Activated naive CD4-positive, alpha-beta T cell treated with anti-CD3 and anti-CD28 coated beads, Interleukin-2, amount 50 U/mL, for 16 hours (primary cell): ENCODE measurements at regions not wholly inside any gene's neighbourhood (a gene's known extent, or its start where the extent isn't known, plus 50 kb on each side); places are given as distances from the start of the nearest gene placed in this dataset.
"Not testable (repeated sequence)": the region's sequence is repeated elsewhere in the genome, so short reads cannot be mapped to it uniquely, and the experiment has no call there.

ENCODE experiments used
- DNase-seq: peaks from one replicate; pipeline ENCODE4 v3.0.0-alpha.2; 2020

- no peak for DNase-seq
Measured at GRCh38 chr17:63295288-63295687, 150.8 kb downstream of the CYB561 start.

DNA sequence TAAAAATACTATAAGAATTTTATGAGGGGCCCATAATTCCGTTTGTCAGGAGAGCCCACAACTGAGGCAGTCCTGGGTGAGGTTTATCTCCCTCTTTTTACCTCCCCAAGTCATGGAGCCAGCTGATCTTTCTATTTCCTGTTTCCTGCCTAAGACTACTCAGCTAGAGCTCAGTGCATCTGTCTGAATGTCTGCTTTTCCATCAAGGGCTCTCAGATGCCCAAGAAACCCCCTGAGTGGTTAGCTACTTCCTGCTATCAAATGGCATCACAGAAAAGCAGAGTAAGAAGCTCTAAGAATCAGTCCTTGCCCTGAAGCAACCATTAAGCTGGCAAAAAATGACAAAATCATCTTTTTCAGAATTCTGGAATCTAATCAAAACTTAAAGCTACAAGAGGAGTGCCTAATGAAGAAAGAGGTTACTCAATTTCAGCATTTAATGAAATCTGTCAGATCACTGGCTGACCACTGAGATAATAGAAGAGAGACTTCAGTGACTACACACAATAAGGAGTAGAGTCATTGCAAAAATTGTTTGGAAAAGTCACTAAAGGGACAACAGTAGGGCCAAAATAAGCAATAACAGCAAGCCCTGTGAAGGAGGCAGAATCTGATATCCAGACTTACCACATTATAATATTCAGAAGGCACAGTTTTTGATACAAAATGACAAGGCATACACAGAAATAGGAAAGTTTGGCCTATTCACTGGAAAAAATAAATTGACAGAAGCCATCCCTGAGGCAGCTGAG lies 150.1 kb downstream of the CYB561 start:
- DNase-seq, result no peak

DNA sequence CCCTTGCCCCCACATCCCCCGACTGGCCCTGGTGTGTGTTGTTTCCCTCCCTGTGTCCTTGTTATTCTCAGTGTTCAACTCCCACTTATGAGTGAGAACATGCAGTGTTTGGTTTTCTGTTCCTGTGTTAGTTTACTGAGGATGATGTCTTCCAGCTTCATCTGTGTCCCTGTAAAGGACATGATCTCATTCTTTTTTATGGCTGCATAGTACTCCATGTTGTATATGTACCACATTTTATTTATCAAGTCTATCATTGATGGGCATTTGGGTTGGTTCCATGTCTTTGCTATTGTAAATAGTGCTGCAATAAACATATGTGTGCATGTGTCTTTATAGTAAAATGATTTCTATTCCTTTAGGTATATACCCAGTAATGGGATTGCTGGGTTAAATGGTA lies 147.2 kb downstream of the CYB561 start:
- not testable (repeated sequence) for DNase-seq

DNA sequence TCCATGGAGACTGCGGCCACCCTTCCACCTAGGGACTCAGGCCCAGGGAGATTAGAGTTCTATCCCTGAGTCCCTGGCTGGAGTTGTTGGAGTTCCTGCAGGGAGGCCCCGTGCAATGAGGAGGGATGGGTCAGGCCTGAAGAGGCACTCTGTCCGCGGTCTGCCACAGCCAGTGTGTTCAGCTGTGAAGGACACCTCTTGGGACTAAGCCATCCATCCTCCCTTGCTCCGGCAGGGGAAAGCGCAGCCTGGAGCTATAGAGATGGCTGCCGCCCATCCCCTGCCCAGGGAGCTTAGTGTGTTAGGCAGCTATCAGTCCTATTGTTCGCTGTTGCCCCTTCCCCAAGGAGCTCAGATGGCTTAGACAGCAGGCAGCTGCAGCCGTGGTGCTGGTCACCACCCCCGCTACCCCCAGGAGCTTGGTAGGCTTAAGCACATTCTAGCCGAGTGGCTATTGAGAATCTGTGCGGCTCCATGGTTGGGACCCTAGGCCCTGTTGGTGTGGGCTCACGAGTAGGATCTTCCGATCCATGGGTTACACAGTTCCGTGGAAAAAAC lies 141.3 kb downstream of the CYB561 start:
- no peak for DNase-seq

DNA sequence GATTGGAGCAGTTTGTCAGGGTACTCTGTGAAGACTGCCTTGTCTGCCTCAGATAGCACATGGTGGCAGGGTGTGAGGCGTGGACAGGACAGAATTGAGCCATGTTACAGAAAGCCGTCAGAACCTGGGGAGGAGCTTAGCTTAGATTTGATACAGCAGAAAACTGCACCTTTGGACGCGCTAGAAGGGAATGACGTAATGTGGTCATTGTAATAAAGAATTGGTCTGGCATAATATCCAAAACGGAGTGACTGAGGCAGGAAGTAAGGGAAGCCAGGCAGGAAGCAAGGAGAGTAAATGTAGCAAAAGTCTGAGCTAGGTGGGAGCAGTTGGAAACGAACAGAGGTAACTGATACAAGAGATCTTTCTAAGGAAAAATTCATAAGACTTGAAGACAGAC lies 140.2 kb downstream of the CYB561 start:
- no peak for DNase-seq

- no peak for DNase-seq
Measured at GRCh38 chr17:63306855-63307254, 139.3 kb downstream of the CYB561 start.

DNA sequence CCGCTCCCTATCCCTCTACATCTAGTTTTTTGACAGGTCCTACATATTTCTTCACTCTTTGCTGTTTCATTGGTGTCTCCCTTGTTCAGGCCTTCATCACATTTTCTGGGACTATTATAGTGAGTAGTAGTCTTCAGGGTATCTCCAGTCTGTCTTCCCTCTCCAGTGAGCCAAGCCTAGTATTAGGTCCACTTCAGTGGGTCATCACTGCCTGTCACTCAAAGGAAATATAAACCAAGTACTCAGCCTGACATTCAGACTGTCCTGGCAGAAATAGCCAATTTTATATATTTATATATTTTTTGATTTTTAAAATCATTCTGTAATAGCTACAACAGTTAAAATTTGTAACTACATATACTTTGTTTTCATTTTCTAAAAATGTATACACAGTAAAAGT lies 137.8 kb downstream of the CYB561 start:
- no peak for DNase-seq

DNA sequence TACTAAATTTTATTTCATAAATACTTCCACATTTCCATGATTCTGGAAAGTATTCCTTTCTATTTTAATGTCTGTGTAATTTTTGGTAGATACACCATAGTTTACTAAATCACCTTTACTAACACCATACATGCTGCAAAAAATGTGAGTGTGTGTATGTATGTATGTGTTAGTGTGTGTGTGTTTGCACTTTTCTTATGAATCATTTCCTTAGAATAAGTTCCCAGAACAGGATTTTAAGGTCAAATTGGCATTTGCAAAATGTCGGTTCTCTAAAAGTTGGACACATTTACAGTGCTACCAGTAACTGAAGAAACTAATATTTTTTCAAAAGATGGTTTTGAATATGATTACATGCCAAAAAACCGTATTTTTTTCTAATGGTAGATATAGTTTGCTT lies 137.1 kb downstream of the CYB561 start:
- no peak for DNase-seq

- no peak for DNase-seq
Measured at GRCh38 chr17:63311416-63311937, 134.6 kb downstream of the CYB561 start.

GRCh38 chr17:63314761-63315160 lies 131.3 kb downstream of the CYB561 start:
- DNase-seq, result no peak

GRCh38 chr17:63316100-63316499 lies 130.0 kb downstream of the CYB561 start:
- no peak for DNase-seq

DNA sequence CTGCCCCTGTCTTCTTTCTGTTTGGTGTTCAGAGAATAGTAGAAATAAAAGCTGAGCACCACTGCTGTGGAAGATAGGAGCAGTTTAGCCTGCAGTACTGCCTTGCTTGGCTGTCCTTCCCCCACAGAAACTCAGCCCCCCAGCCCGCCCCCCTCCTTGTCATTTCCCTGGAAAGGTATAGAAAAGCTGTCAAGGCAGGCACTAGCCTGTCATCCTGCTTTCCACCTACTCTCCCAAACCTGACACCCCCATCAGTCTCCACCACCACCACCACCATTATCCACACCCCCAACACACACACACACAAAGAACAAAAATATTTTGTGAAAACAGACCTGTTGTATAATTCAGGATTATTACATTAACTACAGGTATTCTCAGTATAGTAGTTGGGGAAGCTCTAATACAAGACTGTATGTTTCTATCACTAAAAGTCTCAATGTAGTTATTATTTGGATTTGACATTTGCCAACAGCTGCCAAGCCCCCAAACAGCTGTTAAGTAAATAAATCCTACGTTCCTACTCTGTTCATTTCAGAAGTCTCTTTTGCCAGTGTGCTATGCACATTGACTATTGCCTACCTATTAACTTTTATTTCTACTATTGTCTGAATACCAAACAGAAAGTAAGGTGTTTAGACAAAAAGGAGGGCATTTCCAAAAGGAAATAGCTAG lies 128.8 kb downstream of the CYB561 start:
- no peak for DNase-seq

GRCh38 chr17:63325808-63326207 lies 120.3 kb downstream of the CYB561 start:
- no peak for DNase-seq

- no peak for DNase-seq
Measured at GRCh38 chr17:63329876-63330275, 116.2 kb downstream of the CYB561 start.

DNA sequence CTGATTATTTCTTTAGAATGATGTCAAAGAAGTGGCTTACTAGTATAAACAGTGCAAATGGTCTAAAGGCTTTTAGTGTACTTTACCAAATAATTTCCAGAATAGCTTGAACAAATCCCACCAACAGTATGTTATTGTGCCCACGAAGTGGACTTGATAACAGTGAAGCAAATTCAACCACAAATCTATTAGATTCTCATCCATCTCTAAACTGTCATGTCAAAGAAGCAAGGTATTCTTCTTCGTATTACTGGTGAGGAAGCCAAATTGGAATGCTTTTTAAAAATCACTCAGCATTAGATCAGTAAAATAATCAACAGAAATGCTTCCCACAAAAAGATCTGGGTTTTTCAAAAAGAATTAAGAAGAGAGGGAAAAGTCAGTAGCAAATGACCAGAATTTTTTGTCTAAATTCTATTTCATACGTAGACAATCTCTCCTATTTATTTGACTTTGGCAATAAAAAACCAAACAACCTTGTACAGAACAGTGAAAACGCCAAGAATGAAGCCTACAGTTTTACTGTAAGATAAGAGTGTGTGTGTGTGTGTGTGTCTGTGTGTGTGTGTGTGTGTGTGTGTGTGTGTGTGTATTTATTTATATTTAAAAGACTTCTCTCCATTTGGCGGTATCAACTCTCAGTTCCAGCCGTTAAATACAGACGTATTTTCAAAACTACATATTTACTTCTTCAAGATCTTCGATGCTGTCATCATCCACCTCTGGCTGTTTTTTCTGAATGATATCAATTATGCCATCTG lies 114.6 kb downstream of the CYB561 start:
- DNase-seq, result no peak

- DNase-seq, result no peak
Measured at GRCh38 chr17:63332286-63332685, 113.8 kb downstream of the CYB561 start.

GRCh38 chr17:63333869-63334268 lies 112.2 kb downstream of the CYB561 start:
- no peak for DNase-seq

GRCh38 chr17:63335831-63336230 lies 110.3 kb downstream of the CYB561 start:
- DNase-seq, result no peak

DNA sequence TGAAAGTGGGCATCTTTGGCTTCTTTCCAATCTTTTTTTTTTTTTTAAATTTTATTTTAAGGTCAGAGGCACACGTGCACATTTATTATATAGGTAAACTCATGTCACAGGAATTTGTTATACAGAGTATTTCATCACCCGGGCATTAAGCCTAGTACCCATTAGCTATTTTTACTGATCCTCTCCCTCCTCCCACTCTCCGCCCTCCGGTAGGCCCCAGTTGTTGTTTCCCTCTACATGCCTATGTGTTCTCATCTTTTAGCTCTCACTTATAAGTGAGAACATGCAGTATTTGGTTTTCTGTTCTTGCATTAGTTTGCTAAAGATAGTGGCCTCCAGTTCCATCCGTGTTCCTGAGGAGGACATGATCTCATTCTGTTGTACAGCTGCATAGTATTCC lies 108.5 kb downstream of the CYB561 start:
- no peak for DNase-seq

DNA sequence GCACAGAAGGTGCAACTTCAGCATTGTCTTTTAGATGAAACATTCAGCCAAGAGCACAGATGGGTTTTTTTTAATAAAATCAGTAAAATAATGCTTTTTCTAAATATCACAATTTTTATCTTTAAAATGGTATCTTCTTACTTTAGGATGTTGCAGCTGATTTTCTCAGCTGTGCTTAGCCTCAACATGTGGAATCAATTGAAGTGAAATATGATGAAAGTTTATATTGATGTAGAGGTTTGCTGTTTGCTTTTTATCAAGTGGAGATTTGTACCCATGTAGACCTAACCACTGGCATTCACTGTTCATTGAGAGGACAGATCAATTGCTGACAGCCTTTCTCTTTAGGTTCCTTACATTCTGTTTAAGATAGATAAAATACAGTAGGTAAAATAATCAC lies 107.8 kb downstream of the CYB561 start:
- no peak for DNase-seq

DNA sequence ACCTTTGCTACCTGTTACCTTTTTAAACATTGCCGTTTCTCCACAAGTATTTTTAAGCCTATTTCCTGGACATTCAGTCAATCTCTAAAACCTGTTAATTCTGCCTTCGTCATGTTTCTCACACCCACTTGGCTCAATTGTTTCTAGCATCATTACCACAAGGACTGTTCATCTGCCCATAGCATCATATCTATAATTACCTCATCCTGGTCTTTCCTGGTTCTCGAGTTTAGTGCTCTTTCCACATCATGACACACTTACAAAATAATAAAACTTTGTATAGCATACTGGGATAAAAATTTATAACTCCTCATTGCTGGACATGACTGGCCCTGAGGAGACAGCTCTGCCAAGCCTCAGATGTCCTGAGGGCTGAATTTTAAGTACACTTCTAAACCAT lies 104.8 kb downstream of the CYB561 start:
- DNase-seq, result no peak

GRCh38 chr17:63344383-63344782 lies 101.7 kb downstream of the CYB561 start:
- no peak for DNase-seq

GRCh38 chr17:63345611-63346010 lies 100.5 kb downstream of the CYB561 start:
- DNase-seq, result no peak
